HG03575 (cell line): ENCODE measurements at regions not wholly inside any gene's neighbourhood (a gene's known extent, or its start where the extent isn't known, plus 50 kb on each side); places are given as distances from the start of the nearest gene placed in this dataset.

Source experiments
- ATAC-seq: cut with Tn5 transposase; IDR thresholded peaks from one replicate; pipeline ENCODE4 v1.9.1; 2021; ENCODE audit not compliant: unreplicated experiment, insufficient number of reproducible peaks, low FRiP score; ENCODE audit errors: extremely low read depth

- no peak for ATAC-seq
Observed at GRCh38 chr18:34084635-34085034, 140.1 kb downstream of the NOL4 start.

DNA sequence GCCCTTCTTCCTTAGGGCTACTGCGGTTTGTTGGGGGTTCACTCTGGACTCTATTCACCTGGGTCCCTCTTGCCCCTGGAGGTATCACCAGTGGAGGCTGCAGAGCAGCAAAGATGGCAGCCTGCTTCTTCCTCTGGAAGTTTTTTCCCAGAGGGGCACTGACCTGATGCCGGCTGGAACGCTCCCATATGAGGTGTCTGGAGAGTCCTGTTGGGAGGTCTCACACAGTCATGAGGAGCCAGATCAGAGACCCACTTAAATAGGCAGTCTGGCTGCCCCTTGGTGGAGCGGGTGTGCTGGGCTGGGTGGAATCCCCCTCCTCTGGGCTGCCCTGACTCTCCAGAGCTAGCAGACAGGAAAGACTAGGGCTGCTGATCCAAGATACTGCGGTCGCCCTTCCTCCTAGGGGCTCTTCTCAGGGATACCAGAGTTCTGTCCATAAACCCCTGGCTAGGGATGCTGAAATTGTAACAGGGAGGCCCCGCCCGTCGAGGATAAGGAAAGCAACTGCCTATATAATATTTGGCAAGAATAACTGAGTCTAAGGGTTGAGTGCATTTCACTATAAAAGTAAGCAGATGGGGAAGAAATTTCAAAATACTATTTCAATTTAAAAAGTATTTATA, 140.7 kb downstream of the NOL4 start:
- no peak for ATAC-seq

DNA sequence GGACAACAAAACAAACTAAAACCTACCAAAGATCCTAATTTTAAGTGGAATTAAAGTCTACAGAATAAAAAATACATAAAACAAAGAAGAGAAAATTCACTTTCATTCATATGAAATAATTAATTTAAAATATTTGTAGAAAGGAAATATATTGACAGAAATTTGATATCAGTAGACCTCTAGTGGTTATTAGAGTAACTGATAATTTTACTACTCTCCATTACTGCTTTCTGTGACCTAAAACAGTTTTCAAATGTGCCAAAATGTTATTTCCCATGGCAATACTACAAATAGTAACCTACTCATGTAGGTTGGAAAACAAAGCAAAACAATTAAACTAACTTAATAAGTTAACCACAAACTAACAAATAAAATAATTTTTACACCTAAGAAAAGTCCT, 147.1 kb downstream of the NOL4 start:
- ATAC-seq, result no peak

- no peak for ATAC-seq
Observed at GRCh38 chr18:34075963-34076860, 148.5 kb downstream of the NOL4 start.

DNA sequence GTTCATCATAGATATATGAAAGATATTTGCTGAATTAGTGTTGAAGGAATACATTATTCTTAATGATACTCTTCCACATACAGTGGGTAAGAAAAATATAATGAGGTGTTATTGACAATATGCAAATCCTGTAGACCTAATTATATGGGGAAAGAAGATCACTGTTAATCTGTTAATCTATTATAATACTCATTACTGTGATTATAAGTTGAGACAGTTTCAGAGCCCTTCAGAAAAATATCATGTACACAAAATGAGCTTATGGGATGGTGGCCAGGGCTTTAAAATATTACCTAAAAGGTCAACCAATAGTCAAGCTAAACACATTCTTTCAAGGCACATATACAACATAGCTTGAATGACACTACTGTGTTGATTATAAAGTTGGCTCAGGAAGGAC, 163.5 kb downstream of the NOL4 start:
- ATAC-seq, result no peak

GRCh38 chr18:34055227-34055626, 169.5 kb downstream of the NOL4 start:
- ATAC-seq, result no peak

DNA sequence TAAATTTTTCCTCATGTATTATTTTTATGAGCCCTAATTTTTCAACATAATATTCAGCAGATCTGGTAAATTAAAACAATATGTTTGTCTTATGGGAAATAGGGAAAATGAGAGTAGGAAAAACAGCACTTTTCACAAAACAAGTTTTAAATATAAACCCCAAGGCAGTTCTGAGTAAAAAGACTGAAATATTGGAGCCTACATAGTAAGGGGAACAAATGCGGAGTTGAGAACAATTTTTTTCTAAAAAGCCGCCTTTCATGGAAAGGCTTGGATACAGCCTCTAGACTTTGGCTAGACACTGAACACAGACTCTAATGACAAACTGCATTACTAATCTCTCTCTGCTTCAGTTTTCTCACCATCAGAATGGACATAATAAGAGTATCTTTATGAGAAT, 174.1 kb downstream of the NOL4 start:
- ATAC-seq, result no peak

DNA sequence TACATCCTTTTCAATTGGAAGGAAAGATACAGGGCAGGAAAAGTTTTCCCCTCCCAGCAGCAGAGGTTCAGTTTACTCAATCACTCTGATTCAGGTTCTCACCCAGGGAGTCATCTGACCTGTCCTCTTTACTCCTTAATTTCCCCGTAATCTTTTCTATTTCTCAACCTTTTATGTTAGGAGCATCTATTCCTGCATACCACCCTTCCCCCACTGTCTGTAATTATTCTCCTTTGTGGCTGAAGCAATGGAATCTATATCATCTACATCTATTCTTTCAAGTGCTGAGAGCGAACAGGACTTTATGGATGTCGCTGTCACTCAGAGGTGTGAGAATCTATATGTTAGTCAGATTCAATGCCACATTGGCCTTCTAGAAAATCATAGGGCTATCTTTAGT, 175.2 kb downstream of the NOL4 start:
- ATAC-seq, result no peak

GRCh38 chr18:34048423-34048822, 176.3 kb downstream of the NOL4 start:
- no peak for ATAC-seq

DNA sequence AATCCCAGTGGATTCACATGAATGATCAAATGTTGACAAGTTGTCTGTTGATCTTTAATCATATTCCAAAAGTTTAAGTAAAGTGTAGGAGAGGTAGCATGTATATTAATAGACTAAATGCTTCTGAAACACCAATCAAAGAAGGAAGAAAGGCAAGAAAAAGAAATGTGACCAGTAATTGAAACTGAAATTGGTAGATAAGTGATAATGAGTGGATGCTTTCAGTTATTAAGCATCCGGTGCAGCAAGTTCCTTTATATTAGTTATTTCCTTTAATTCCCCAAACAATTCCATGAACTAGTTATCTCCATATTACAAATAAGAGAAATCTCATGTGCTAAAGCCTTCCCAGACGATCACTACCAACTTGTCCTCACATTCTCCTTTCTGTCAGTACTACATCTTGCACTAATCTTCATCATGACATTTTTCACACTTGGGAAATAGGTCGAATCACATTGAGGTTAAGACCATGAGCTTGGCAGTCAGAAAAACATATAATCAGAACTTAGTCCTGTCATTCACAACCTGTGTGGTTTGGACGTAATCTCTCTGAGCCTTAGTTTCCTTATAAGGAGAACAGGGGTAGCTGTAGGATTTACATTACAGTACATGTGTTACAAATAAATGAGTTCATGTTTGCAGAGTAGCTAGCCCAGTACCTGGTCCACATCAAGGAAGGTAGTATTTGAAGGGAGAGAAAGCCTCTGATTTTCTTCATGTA, 182.1 kb downstream of the NOL4 start:
- no peak for ATAC-seq

DNA sequence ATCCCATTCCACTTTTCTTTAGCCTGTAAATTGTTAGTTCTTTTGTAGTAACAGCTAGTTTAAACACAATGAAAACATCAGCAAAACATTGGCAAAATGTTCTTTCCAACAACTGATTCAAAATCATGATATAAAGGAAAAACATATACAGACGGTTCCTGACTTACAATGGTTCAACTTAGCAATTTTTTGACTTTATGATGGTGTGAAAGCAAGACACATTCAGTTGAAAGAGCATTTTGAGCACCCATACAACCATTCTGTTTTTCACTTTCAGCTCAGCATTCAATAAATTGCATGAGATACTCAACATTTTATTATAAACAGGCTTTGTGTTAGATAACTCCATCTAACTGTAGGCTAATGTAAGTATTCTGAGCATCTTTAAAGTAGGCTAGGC, 185.1 kb downstream of the NOL4 start:
- ATAC-seq, result no peak

GRCh38 chr18:34039201-34039600, 185.5 kb downstream of the NOL4 start:
- ATAC-seq, result no peak

GRCh38 chr18:34038086-34038485, 186.6 kb downstream of the NOL4 start:
- ATAC-seq, result no peak

DNA sequence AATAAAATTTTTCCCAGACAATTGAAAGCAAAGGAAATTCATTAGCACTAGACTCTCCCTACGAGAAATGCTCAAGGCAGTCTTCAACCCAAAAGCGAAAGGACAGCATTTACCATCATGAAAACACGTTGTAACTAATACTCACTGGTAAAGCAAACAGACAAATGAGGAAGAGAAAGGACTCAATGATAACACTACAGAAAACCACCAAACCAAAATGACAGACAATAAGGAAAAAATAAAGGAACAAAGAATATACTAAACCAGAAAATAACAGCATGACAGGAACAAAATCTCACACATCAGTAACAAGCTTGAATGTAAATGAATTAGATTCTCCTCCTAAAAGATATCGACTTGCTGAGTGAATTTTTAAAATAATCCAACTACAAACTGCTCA, 190.7 kb downstream of the NOL4 start:
- no peak for ATAC-seq

DNA sequence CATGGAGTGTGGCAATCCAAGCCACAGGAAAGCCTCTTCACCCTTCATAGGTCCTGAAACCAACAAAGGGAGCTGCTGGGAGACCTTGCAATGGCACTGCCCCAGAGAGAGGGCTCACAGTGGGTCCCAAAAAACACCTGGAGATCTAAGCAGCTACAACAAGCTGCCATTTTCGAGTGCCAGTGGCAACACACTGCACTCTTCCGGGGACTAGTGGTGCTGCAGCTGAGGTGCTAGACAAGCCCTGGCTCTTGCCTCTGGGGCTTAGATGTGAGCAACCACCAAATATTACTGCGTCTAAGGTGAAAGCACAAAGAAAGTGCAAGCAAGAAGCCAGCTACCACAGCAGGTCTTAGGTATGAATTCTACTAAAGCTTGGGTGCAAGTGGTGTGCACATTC, 192.9 kb downstream of the NOL4 start:
- ATAC-seq, result no peak

GRCh38 chr18:34028324-34028723, 196.4 kb downstream of the NOL4 start:
- no peak for ATAC-seq

DNA sequence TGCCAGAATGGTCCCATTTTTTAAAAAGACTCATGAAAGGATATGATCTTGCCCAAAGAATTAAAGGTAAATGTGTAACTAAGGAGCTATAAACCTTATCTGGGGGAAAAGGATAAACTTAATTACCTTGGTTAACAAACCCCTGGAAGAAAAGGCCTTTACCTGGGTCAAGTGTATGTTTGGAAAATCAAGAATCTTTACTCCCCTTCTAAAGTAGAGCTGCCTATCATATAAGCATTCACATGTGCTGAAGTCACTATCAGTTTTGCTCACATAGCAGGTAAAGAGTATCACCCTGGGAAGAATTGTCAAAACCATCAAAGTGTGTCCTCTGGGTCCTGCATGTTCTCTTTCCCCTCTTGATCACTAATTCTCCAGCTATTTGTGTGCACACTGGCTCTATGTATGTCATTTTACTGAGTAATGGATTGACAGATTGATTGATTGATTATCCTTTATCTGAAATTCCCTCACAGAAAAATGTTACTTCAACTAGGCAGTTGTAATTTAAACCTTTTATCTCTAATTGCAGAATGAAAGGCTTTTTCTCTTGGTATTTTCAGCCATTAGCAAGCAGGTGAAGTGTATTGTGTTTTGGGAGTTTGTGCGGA, 199.4 kb downstream of the NOL4 start:
- ATAC-seq, result no peak

- ATAC-seq, result no peak
Observed at GRCh38 chr18:34023471-34023870, 201.2 kb downstream of the NOL4 start.

DNA sequence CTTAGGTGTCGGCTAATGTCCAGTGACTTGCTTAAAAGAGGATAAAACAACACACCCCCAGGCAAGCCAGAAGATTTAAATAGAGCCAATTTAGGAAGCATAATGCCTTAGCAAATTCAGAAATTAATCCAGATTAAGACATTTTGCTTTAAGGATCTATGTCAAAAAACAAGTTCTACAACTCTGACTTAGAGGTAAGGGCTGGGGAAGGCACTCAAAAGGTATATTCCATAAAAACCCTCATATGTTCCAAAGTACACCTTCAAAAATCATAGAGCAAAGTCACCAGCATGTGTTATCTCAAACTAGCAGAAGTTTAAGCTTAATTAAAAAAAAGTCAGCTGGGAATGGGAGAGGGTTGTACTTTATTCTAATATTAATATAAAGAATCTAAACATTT, 206.4 kb downstream of the NOL4 start:
- no peak for ATAC-seq

DNA sequence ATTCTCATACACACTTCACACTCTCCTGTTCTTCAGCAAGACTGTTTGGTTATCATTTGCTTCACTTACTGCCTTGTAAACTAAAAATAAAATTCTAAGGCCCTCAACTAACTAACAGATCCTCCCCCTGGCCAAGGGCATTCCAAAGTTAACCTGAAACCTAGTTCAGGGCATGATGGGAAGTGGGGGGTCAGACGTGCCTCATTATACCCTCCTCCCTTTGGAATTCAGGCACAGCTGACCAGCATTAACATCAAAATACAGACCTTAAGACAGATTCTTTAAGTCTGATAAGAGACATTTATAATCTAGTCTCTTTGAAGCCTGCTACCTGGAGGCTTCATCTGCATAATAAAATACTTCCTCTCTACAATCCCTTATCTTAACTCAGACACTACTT, 221.0 kb downstream of the NOL4 start:
- ATAC-seq, result no peak
